ENCODE measurements at regions not wholly inside any gene's neighbourhood (a gene's known extent, or its start where the extent isn't known, plus 50 kb on each side); places are given as distances from the start of the nearest gene placed in this dataset.

DNA sequence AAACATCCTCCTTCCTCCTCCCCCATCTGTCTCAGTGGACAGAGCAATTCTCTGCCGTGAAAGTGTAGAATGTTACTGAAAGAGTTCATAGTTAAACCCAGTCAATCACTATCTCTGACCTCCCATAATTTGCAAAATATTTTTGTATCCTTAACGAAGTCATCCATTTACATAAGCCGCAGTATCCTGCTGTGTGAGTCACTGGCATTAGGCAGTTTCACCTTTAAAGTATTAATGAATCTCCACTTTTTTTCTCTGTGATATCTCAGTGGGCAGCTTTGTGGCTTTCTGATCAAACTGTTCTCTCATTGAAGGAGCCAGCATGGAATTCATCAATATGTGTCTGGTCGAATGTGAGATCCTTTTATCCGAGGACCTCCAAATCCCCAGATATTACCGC lies 678.6 kb upstream of the TENM3 start:
- no peak for TF ChIP-seq POLR2A (IDR thresholded peaks at IDR 0.05; ENCODE audit: low read length)
- no peak for TF ChIP-seq GATA1 (IDR thresholded peaks at IDR 0.05; ENCODE audit: low read depth, low read length)

Measured in erythroblast (primary cell).